HFFc6 (cell line): ENCODE measurements at regions not wholly inside any gene's neighbourhood (a gene's known extent, or its start where the extent isn't known, plus 50 kb on each side); places are given as distances from the start of the nearest gene placed in this dataset.

Source experiments
- DNase-seq: peaks from one replicate; pipeline ENCODE4 v3.0.0-alpha.2; 2018
- H3K27ac Mint-ChIP-seq: 2 replicates; pipeline ENCODE4 v1.8.0; 2020; ENCODE audit warnings: mild to moderate bottlenecking, mixed read lengths
- H3K27me3 Mint-ChIP-seq: 2 replicates; pipeline ENCODE4 v1.8.0; 2021; ENCODE audit warnings: mild to moderate bottlenecking, moderate library complexity, mixed read lengths; ENCODE audit not compliant: insufficient read depth
- H3K36me3 Mint-ChIP-seq: 2 replicates; pipeline ENCODE4 v1.8.0; 2021; ENCODE audit warnings: low read depth, mixed read lengths
- H3K4me1 Mint-ChIP-seq: 2 replicates; pipeline ENCODE4 v1.8.0; 2020; ENCODE audit warnings: low read depth, mixed read lengths
- H3K4me3 Mint-ChIP-seq: 2 replicates; pipeline ENCODE4 v1.8.0; 2020; ENCODE audit warnings: mild to moderate bottlenecking, moderate library complexity, mixed read lengths
- H3K9me3 Mint-ChIP-seq: 2 replicates; pipeline ENCODE4 v1.8.0; 2020; ENCODE audit warnings: mild to moderate bottlenecking, mixed read lengths
- CTCF ChIP-seq: fragments of 200-600 bp; sonication (generic); IDR thresholded peaks from 2 replicates; pipeline ENCODE4 v1.5.0; 2021; ENCODE audit warnings: antibody characterized with exemption, mild to moderate bottlenecking

DNA sequence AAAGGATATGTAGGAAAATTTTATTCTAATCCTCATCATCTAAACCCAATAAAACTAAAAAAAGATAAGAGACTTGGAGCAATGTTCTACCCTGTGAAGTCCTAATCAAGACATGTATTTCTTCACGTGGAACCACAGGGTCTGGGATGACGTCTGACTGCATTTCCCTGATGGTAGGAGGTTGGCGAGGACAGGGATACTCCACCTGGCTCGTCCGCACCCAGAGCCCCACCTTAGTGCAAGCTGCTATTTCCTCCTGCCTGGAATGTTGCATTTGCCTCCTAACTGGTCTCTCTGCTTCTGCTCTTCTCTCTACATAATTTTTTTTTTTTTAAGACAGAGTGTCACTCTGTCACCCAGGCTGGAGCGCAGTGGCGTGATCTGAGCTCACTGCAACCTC is 57.7 kb upstream of the RASGRP1 start:
- DNase-seq = no peak
- H3K27me3 Mint-ChIP-seq = peaks cover 41% of the 10 kb centered on the region
- TF ChIP-seq CTCF = no peak
- H3K4me3 Mint-ChIP-seq = no peak overlapping the region
- H3K27ac Mint-ChIP-seq = no peak overlapping the region
- no peaks in the 10 kb centered on the region for H3K36me3 Mint-ChIP-seq
- H3K9me3 Mint-ChIP-seq = no peaks in the 10 kb centered on the region
- H3K4me1 Mint-ChIP-seq = no peaks in the 10 kb centered on the region

DNA sequence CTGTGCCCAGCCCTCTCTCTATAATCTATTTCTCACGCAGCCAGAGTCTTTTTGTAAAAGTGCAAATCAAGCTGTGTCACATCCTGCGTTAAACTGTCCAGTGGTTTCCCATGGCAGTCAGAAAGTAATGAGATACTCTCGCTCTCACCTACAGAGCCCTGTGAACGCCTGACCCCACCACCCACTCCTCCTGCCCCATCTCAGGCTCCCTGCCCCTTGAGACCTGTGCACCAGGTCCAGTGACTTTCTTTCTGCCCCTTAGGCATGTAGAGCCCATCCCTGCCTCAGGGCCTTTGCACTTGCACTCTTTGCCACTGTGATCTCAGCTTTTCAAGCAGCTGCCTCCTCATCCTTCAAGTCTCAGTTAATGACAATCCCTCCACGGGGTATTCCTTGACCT is 58.3 kb upstream of the RASGRP1 start:
- peaks cover 40% of the 10 kb centered on the region for H3K27me3 Mint-ChIP-seq
- no peak for TF ChIP-seq CTCF
- no peak overlapping the region for H3K4me3 Mint-ChIP-seq
- no peaks in the 10 kb centered on the region for H3K9me3 Mint-ChIP-seq
- H3K27ac Mint-ChIP-seq = no peak overlapping the region
- H3K36me3 Mint-ChIP-seq = no peaks in the 10 kb centered on the region
- H3K4me1 Mint-ChIP-seq = no peaks in the 10 kb centered on the region
- no peak for DNase-seq

- DNase-seq = no peak
- no peaks in the 10 kb centered on the region for H3K36me3 Mint-ChIP-seq
- no peak overlapping the region for H3K27ac Mint-ChIP-seq
- H3K27me3 Mint-ChIP-seq = peaks cover 39% of the 10 kb centered on the region
- TF ChIP-seq CTCF = no peak
- no peaks in the 10 kb centered on the region for H3K9me3 Mint-ChIP-seq
- no peak overlapping the region for H3K4me3 Mint-ChIP-seq
- H3K4me1 Mint-ChIP-seq = no peaks in the 10 kb centered on the region
Measured at GRCh38 chr15:38623744-38624143, 59.1 kb upstream of the RASGRP1 start.

- DNase-seq = no peak
- no peak overlapping the region for H3K4me3 Mint-ChIP-seq
- no peaks in the 10 kb centered on the region for H3K9me3 Mint-ChIP-seq
- no peak overlapping the region for H3K27ac Mint-ChIP-seq
- TF ChIP-seq CTCF = no peak
- no peaks in the 10 kb centered on the region for H3K36me3 Mint-ChIP-seq
- H3K4me1 Mint-ChIP-seq = no peaks in the 10 kb centered on the region
- peaks cover 37% of the 10 kb centered on the region for H3K27me3 Mint-ChIP-seq
Measured at GRCh38 chr15:38624244-38625205, 59.9 kb upstream of the RASGRP1 start.

GRCh38 chr15:38625886-38626285 is 61.3 kb upstream of the RASGRP1 start:
- H3K9me3 Mint-ChIP-seq = no peaks in the 10 kb centered on the region
- H3K36me3 Mint-ChIP-seq = no peaks in the 10 kb centered on the region
- no peak overlapping the region for H3K4me3 Mint-ChIP-seq
- no peak overlapping the region for H3K27ac Mint-ChIP-seq
- TF ChIP-seq CTCF = no peak
- peaks cover 33% of the 10 kb centered on the region for H3K27me3 Mint-ChIP-seq
- DNase-seq = no peak
- H3K4me1 Mint-ChIP-seq = no peaks in the 10 kb centered on the region
